Urothelium cell line (cell line): ENCODE measurements at regions not wholly inside any gene's neighbourhood (a gene's known extent, or its start where the extent isn't known, plus 50 kb on each side); places are given as distances from the start of the nearest gene placed in this dataset.

Source experiments
- DNase-seq: peaks from one replicate; pipeline ENCODE4 v3.0.0; 2011; ENCODE audit warnings: low spot score, mixed read lengths
- FAIRE-seq: peaks from 2 replicates; lab custom pipeline; 2011; peaks lifted over from hg19 to GRCh38; lab: Jason Lieb, UNC

- no peak for DNase-seq
- FAIRE-seq, result no peak
These were observed 200.2 kb upstream of the CHD6 start for GRCh38 chr20:41818369-41818768.

GRCh38 chr20:41811456-41811855 lies 193.3 kb upstream of the CHD6 start:
- FAIRE-seq, result no peak
- no peak for DNase-seq

- FAIRE-seq, result no peak
- no peak for DNase-seq
These were observed 181.9 kb upstream of the CHD6 start for GRCh38 chr20:41800040-41800439.

GRCh38 chr20:41798930-41799502 lies 180.8 kb upstream of the CHD6 start:
- FAIRE-seq (no peak), DNase-seq (no peak)

- FAIRE-seq (no peak), DNase-seq (peak; percentile 44)
These were observed 168.0 kb upstream of the CHD6 start for GRCh38 chr20:41786158-41786557.

GRCh38 chr20:41784209-41784958 lies 166.2 kb upstream of the CHD6 start:
- FAIRE-seq (no peak), DNase-seq (peak; percentile 20)

GRCh38 chr20:41783423-41784208 lies 165.4 kb upstream of the CHD6 start:
- FAIRE-seq (no peak), DNase-seq (no peak)

- DNase-seq, result no peak
- FAIRE-seq, result no peak
These were observed 164.7 kb upstream of the CHD6 start for GRCh38 chr20:41782730-41783406.

- FAIRE-seq, result no peak
- no peak for DNase-seq
These were observed 164.1 kb upstream of the CHD6 start for GRCh38 chr20:41782255-41782654.

- FAIRE-seq (no peak), DNase-seq (no peak)
These were observed 158.2 kb upstream of the CHD6 start for GRCh38 chr20:41776421-41776820.

GRCh38 chr20:41774291-41774690 lies 156.1 kb upstream of the CHD6 start:
- no peak for DNase-seq
- no peak for FAIRE-seq

- DNase-seq, result no peak
- FAIRE-seq, result no peak
These were observed 152.8 kb upstream of the CHD6 start for GRCh38 chr20:41770965-41771364.

- FAIRE-seq, result no peak
These were observed 152.2 kb upstream of the CHD6 start for GRCh38 chr20:41770427-41770826.

GRCh38 chr20:41769592-41770018 lies 151.4 kb upstream of the CHD6 start:
- no peak for FAIRE-seq
- no peak for DNase-seq

More at GRCh38 chr20:41770427-41770826, 152.2 kb upstream of the CHD6 start:
- no peak for DNase-seq

GRCh38 chr20:41750137-41750536 lies 132.0 kb upstream of the CHD6 start:
- FAIRE-seq, result no peak
- DNase-seq, result no peak

GRCh38 chr20:41748756-41749582 lies 130.8 kb upstream of the CHD6 start:
- DNase-seq (no peak), FAIRE-seq (no peak)

GRCh38 chr20:41748051-41748450 lies 129.9 kb upstream of the CHD6 start:
- DNase-seq, result no peak
- FAIRE-seq, result no peak

- FAIRE-seq (no peak), DNase-seq (no peak)
These were observed 129.0 kb upstream of the CHD6 start for GRCh38 chr20:41747226-41747625.

GRCh38 chr20:41746635-41747034 lies 128.5 kb upstream of the CHD6 start:
- no peak for FAIRE-seq
- DNase-seq, result no peak

GRCh38 chr20:41738604-41739206 lies 120.5 kb upstream of the CHD6 start:
- peak; percentile 66 for DNase-seq
- FAIRE-seq, result no peak
